Hypothalamus (tissue), 51 donors: ENCODE measurements at regions not wholly inside any gene's neighbourhood (a gene's known extent, or its start where the extent isn't known, plus 50 kb on each side); places are given as distances from the start of the nearest gene placed in this dataset.

Experiments
- DNase-seq, 51 donors: peaks; one replicate each; lab custom pipeline; 2025; lab: John Stamatoyannopoulos, UW

- no peak for DNase-seq
Observed at GRCh38 chr10:20726381-20726780, 170.7 kb downstream of the NEBL start.

- DNase-seq: no peak
Observed at GRCh38 chr10:20714979-20715378, 182.1 kb downstream of the NEBL start.

- no peak for DNase-seq
Observed at GRCh38 chr10:20714518-20714917, 182.6 kb downstream of the NEBL start.

- no peak for DNase-seq
Observed at GRCh38 chr10:20713420-20713819, 183.7 kb downstream of the NEBL start.

DNA sequence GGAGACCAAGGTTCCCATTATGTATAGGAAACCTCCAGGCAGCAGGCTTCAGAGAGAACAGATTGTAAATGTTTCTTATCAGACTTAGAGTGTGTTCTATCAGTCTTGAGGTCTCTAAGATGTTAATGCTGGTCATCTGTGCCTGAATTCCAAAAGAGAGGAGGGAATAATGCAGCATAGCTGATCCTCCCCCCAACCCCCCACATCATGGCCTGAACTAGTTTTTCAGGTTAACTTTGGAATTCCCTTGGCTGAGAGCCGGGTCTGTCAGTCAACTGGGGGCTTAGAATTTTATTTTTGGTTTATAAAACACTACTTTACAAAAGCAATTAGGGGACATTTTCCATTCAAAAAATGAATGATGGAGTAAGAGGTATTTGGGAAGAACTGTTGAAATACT, 184.3 kb downstream of the NEBL start:
- DNase-seq: no peak

DNA sequence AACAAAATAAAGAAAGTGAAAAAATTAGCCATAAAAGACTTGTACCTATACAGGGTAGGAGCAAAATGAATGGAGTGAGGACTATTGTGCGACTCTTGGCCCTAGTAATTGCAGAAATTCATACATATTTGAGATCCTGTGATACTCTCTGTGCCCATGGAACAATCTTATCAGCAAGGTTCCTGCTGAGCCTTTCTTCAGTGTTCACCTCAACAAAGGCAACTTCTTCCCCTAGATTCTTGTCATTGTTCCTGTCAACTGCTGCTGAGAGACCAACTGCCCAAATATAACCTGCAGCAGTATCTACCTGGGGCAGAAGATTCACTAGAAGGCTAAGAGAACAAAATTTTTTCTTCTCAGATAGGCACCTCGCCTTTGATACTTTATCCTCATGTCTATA, 187.4 kb downstream of the NEBL start:
- no peak for DNase-seq

DNA sequence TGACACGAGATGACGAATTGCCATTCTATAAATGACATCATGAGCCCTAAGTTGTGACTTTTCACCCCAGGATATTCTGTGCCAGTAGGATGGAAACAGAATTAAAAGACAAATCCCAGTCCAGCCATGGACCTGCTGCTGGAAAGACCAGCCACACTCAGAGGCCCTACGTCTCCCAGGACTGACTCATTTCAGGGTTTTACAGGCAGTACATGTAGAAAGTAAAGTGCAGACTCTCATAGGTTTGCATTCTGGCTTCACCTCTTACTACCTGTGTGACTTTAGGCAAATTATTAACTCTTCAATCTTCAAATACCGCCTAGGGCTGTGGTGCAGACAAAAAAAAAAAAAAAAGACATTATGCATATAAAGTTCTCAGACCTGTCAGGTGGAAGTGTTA, 188.8 kb downstream of the NEBL start:
- DNase-seq: no peak

GRCh38 chr10:20707251-20707650, 189.9 kb downstream of the NEBL start:
- DNase-seq: no peak

- DNase-seq: no peak
Observed at GRCh38 chr10:20698837-20699236, 198.3 kb downstream of the NEBL start.

DNA sequence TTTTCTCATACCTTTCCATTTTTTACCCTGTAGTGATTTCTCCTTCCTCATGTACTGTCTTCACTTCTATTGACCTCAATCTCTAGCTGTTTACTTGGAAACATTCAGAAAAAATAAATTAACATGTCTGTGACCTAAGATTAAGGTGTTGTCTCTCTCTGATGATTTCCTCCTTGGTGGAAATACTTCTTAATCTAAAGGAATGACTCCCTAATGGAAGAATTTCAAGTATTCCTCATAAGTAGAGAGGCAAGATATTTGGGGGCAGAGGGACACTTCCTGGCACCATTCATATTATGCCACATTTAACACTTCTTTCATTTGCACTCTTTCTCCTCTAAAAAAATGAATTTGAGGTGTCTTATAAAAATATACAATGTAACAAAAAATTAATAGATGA, 202.8 kb downstream of the NEBL start:
- no peak for DNase-seq

DNA sequence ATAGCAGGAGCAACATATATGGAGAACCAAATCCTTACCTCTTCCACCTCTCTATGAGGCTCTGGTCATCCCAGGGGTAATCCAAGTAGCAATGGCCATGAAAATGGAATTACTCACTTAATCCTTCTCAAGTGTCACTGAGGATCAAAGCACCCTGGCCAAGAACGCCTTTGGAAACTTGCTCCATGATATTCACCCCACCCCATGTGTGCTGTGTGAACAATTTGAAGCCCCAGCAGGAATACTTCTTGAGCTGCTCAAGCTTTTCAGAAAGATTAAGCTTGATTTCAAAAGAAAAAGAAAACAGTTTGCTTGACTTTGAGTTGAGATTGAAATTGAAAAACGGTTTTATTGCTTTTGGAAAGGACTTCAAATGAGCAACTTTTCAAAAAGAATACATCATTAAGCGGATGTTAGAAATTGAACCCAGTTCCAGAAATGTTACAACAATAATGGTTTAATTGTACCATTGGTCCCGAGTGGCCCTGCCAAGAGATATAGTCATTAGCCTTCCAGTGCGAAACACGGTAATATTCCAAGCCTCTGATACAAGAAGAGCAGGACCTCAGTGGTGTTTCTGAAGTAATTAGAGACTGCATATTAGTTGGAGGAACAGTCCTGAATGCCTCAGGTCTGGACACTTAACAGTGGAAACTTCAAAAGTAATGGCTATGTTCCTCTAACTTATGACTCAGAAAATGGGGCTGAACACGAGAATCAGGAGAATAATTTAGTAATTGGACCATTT, 208.1 kb downstream of the NEBL start:
- no peak for DNase-seq

GRCh38 chr10:20686015-20686635, 211.0 kb downstream of the NEBL start:
- no peak for DNase-seq

GRCh38 chr10:20685462-20685861, 211.6 kb downstream of the NEBL start:
- no peak for DNase-seq

- no peak for DNase-seq
Observed at GRCh38 chr10:20683345-20683744, 213.8 kb downstream of the NEBL start.

- no peak for DNase-seq
Observed at GRCh38 chr10:20682782-20683181, 214.3 kb downstream of the NEBL start.

- DNase-seq: no peak
Observed at GRCh38 chr10:20677340-20677739, 219.8 kb downstream of the NEBL start.

- DNase-seq: no peak
Observed at GRCh38 chr10:20674926-20675325, 222.2 kb downstream of the NEBL start.

- DNase-seq: no peak
Observed at GRCh38 chr10:20673175-20673574, 223.9 kb downstream of the NEBL start.

GRCh38 chr10:20672741-20673140, 224.4 kb downstream of the NEBL start:
- DNase-seq: no peak

DNA sequence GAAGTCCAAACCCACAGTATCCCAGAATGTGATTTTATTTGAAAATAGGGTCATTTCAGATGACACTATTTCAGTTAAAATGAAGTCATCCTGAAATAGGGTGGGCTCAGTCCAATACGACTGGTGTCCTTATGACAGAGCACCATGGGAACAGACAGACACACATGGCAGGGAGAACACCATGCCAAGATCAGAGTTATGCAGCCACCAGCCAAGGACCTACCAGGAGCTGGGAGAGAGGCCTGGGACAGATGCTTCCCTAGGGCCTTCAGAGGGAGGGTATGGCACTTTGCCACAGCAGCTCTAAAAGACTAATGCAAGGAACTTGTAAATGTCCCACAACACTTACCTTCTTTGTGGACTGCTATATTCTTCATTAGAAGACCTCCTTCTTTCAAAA, 226.5 kb downstream of the NEBL start:
- DNase-seq: no peak

- DNase-seq: no peak
Observed at GRCh38 chr10:20668985-20669384, 228.1 kb downstream of the NEBL start.

- no peak for DNase-seq
Observed at GRCh38 chr10:20662742-20663141, 234.4 kb downstream of the NEBL start.

GRCh38 chr10:20659225-20659624, 237.9 kb downstream of the NEBL start:
- DNase-seq: no peak
